Activated CD4-positive, alpha-beta memory T cell treated with anti-CD3 and anti-CD28 coated beads for 36 hours (primary cell): ENCODE measurements at regions not wholly inside any gene's neighbourhood (a gene's known extent, or its start where the extent isn't known, plus 50 kb on each side); places are given as distances from the start of the nearest gene placed in this dataset.
A peak's percentile ranks its signal among the peaks of the same experiment; 100 is the strongest.

Experiments used
- CTCF ChIA-PET: fragments of 350-600 bp; sonication (Branson Sonifier 250); formaldehyde crosslinking; loops from one replicate; lab custom pipeline; 2021; ENCODE audit warnings: antibody characterized with exemption, inconsistent platforms; lab: Charles Lee
- POLR2A ChIA-PET: fragments of 350-600 bp; sonication (Branson Sonifier 250); formaldehyde crosslinking; loops from one replicate; lab custom pipeline; 2021; ENCODE audit warnings: antibody characterized with exemption; lab: Charles Lee
- DNase-seq: peaks from one replicate; pipeline ENCODE4 v3.0.0-alpha.2; 2020
- H3K27ac Mint-ChIP-seq: one replicate; pipeline ENCODE4 v1.8.0; 2021; ENCODE audit warnings: mixed read lengths
- H3K27me3 Mint-ChIP-seq: one replicate; pipeline ENCODE4 v1.8.0; 2021; ENCODE audit warnings: mixed read lengths
- H3K36me3 Mint-ChIP-seq: one replicate; pipeline ENCODE4 v1.8.0; 2021; ENCODE audit warnings: mixed read lengths
- H3K4me1 Mint-ChIP-seq: one replicate; pipeline ENCODE4 v1.8.0; 2021; ENCODE audit warnings: low read depth, mixed read lengths
- H3K4me3 Mint-ChIP-seq: one replicate; pipeline ENCODE4 v1.8.0; 2021; ENCODE audit warnings: mild to moderate bottlenecking, mixed read lengths
- H3K9me3 Mint-ChIP-seq: one replicate; pipeline ENCODE4 v1.8.0; 2021; ENCODE audit warnings: mixed read lengths
- intact Hi-C: fragments of 100-400 bp; cut with micrococcal nuclease; formaldehyde crosslinking; loops from one replicate; pipeline ENCODE4 v1.15.1; 2023

DNA sequence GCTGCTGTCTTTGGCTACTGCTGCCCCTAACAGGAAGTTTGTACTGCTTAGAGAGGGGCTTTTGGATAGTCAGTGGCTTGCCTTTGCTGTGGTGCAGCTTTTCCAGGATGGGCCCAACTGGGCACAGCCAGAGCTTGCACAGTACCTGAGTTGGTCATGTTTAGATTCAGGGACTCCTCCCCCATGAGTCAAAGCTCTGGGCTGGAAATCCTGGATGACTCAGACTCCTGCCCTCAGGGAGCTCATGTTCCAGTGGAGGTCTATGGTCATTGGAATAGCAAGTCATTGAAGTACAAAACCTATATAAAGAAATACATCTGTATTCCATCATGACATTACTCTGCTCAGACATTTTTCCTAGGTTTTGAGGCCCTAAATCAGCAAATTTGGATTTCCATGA is 66.7 kb upstream of the PJA1 start:
- no peaks in the 10 kb centered on the region for H3K36me3 Mint-ChIP-seq
- intact Hi-C loops = no loop called here
- DNase-seq = no peak
- ChIA-PET CTCF (interaction anchor here (0.7 to 1.3 kb wide), 2 partner anchors 9 to 10 kb away, joined by 3 to 4 read pairs; no protein-coding TSS in a partner anchor), POLR2A (no interaction called here)
- no peak overlapping the region for H3K27ac Mint-ChIP-seq
- no peaks in the 10 kb centered on the region for H3K4me1 Mint-ChIP-seq
- H3K4me3 Mint-ChIP-seq = no peak overlapping the region
- no peaks in the 10 kb centered on the region for H3K9me3 Mint-ChIP-seq
- no peaks in the 10 kb centered on the region for H3K27me3 Mint-ChIP-seq

DNA sequence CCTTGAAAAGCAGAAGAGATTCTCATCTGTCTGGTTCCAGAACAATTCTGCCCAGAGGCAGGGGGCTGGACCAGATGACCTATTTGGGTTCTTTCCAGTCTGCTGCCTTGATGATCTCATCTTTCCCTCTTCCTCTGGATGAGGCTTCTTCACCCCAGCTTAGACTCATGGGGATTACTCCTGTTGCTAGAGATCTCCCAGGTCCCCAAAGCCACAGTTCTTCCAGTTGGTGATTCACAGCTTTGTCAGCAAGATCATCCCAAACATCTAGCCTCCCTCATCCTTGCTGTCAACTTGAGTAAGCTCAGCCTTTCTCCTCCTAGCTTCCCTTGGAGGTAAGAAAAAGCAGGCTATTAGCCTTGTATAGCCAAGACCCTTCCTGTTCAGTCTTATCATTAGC is 64.2 kb upstream of the PJA1 start:
- no peak for DNase-seq
- no peaks in the 10 kb centered on the region for H3K9me3 Mint-ChIP-seq
- no peak overlapping the region for H3K4me3 Mint-ChIP-seq
- ChIA-PET CTCF (no interaction called here), POLR2A (no interaction called here)
- intact Hi-C loops = loop anchor here (10.0 kb wide), 1 partner anchor 55 kb away; no protein-coding TSS in a partner anchor
- H3K27me3 Mint-ChIP-seq = no peaks in the 10 kb centered on the region
- no peaks in the 10 kb centered on the region for H3K36me3 Mint-ChIP-seq
- H3K27ac Mint-ChIP-seq = no peak overlapping the region
- no peaks in the 10 kb centered on the region for H3K4me1 Mint-ChIP-seq

DNA sequence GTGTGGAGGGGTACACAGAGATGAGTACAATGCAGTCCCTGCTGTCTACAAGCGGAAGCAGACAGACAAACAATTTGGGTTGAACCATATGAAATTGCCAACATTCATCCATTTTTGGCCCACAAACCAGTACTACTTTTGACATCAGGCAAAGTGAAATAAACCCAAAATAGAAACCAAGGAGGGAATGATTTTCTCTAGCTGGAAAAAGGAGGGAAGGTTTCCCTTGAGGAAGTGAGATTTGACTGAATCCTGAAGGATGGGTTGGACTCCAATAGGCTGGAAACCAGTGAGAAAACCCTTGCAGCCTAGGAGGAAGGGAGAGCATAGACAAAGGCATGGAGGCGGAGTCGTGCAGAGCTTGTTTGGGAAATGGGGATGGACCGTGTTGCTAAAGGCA is 63.5 kb upstream of the PJA1 start:
- ChIA-PET POLR2A (no interaction called here), CTCF (no interaction called here)
- Mint-ChIP-seq H3K4me3 (no peak overlapping the region), H3K36me3 (no peaks in the 10 kb centered on the region), H3K4me1 (no peaks in the 10 kb centered on the region), H3K27me3 (no peaks in the 10 kb centered on the region), H3K27ac (no peak overlapping the region), H3K9me3 (no peaks in the 10 kb centered on the region)
- DNase-seq = no peak
- intact Hi-C loops = loop anchor here (10.0 kb wide), 1 partner anchor 56 kb away; no protein-coding TSS in a partner anchor

DNA sequence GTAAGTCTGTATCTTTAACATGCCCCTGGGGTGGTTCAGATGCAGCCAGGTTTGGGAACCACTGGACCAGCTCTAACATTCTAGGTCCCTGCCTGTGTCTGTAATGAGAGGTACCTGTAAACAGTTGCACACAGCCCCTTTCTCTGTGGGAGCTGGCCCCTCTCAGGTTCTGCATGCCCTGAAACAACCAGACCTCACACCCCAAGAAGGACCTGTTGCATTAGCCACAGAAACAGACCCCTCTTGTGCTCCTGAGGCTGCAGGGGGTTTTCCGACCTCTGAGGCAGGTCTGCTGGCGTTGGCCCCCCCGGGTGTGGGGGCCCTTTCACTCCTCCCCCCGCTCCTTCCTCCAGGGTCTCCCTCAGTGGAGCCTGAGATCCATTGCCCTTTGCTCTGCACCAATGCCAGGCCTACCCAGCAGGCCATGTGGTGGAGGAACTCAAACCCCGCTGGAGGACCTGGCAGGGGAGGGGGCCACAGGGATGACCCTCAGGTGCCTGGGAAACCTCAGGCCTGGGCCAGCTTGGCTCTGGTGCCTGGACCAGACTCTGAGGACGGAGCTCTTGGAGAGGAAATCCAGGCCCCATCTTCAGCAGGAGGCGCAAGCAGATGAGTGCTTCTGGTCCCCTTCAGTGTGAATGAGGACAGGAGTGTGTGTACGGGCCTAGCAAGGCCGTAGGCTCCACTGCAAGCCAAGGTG is 61.4 kb upstream of the PJA1 start:
- ChIA-PET POLR2A (no interaction called here), CTCF (no interaction called here)
- H3K27me3 Mint-ChIP-seq = no peaks in the 10 kb centered on the region
- intact Hi-C loops = loop anchor here (10.0 kb wide), 1 partner anchor 58 kb away; no protein-coding TSS in a partner anchor
- H3K9me3 Mint-ChIP-seq = no peaks in the 10 kb centered on the region
- H3K27ac Mint-ChIP-seq = no peak overlapping the region
- DNase-seq = no peak
- no peak overlapping the region for H3K4me3 Mint-ChIP-seq
- H3K4me1 Mint-ChIP-seq = peaks cover 2% of the 10 kb centered on the region
- H3K36me3 Mint-ChIP-seq = no peaks in the 10 kb centered on the region

DNA sequence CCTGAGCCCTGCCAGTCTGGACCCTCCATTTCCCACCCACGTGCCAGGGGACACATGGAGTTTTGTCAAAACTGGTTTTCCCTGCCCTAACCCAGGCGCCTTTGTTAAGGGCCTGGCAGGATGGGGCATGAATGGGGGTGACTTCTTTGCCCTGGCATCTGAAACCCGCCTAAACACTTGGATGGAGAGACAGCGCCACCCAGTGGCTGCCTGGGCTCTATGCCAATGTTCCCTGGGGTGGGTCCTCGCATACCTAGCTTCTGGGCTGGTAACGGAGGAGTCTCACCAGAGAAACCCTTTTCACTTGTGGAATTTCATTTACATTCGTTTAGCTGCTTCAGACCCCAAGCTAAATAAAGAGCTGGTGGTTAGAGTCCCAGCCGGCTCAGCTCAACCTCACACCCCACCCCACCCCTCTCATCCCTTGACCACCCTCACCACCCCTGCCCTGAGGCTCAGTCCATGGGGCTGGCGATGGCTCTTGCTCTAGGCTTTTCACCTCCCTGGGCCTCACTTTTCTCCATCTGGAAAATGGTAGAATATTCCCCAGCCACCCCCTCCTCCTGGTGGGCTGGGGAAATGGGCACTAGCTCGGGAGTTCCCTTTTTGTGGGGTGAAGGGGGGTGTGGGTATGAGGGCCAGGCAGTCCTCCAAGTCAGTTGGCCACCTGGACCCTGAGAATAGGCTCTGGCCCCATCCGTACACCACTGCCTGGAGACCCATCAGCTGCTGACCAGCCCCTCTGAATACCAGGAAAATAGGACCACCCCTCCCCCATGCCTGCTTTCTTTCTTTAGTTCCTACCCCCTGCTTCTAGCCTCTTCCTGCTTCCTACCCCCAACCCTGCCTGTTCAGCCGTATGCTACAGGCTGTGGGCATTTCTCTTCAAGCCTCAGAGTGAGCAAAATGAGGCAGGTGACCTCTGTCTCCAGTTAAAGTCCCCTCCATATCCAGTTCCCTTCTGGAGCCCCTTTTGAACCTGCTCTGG is 57.1 kb upstream of the PJA1 start:
- Mint-ChIP-seq H3K4me3 (no peak overlapping the region), H3K27ac (no peak overlapping the region), H3K36me3 (no peaks in the 10 kb centered on the region), H3K4me1 (peaks cover 2% of the 10 kb centered on the region), H3K9me3 (no peaks in the 10 kb centered on the region), H3K27me3 (no peaks in the 10 kb centered on the region)
- POLR2A ChIA-PET = no interaction called here
- peak; percentile 78 for DNase-seq
- intact Hi-C loops = loop anchor here (1.0 to 10.0 kb wide), 4 partner anchors 62 to 490 kb away; no protein-coding TSS in a partner anchor
- CTCF ChIA-PET = interaction anchor here (0.7 to 1.8 kb wide), 20 partner anchors 9 to 1026 kb away, joined by 3 to 58 read pairs (median 4); partner anchors contain the start of gene EFNB1

DNA sequence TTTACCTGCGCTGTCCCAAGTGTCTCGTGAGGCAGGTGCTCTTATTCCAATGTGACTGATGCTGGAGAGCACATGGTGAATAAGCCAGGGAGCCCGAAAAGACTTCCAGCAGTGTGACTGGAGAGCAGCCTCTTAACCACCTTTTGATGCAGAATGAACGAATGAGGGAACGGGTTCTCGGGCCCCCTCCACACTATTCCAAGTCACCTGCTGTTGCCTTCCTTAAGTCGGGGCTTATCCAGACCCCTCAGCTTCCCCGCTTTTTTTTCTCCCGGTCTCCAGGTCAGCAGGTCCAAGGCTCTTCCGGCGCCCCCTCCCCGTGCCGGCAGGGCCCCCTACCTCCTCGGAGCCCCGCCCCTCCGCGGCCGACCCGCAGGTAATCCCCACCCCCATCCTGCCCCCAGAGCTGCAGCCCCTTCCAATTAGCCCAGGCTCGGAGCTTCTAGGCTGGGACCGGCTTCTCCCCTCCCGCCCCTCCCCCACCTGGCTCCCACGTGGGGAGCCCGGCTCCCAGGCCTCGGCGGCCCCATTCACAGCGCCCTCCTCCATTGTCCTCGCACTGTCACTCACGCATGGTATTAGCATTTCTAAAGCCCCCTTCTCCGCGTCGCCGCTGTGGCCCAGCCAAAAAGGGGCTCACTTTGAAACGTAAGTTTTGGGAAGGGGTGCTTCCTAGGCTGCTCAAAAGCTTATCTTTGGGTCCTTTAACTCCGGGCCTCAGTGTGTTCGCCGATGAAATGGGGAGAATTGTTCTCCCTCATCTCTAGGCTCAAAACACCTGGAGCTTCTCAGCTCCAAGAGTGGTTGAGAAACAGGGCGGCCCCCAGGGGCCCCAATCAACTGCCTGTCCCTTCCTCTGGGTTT is 56.2 kb upstream of the PJA1 start:
- no peak overlapping the region for H3K4me3 Mint-ChIP-seq
- intact Hi-C loops = loop anchor here (1.0 to 10.0 kb wide), 4 partner anchors 63 to 489 kb away; no protein-coding TSS in a partner anchor

DNA sequence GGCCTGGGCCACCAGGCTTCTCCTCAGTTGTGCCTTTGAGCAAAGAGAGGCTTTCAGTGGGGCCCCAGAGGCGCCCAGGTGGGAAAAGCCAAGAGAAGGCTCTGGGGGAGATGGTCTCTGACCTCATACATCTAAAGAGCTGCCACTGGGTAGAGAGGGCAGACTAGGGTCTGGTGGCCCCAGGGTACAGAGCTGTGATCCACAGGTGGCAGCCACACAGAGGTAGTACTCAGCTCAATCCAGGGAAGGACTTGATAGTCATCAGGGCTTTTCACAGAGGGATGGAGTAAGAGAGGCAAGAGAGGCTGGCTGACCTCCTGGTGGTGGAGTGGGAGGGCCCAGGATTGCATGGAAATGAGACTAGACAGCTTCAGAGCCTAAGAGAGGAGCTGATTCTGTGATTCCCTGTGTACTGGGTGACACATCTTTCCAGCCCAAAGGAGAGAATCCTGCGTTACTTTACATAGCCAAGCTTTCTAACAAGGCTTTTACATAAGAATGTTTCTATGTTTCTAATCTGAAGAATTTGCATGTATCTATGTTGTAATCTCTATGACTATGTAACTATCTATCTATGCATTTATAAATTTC is 53.2 kb upstream of the PJA1 start:
- ChIA-PET POLR2A (no interaction called here), CTCF (interaction anchor here (1.6 kb wide), 1 partner anchor 390 kb away, joined by 6 read pairs; the partner anchor contains the start of gene EFNB1)
- no peak overlapping the region for H3K27ac Mint-ChIP-seq
- no peak overlapping the region for H3K4me3 Mint-ChIP-seq
- peaks cover 2% of the 10 kb centered on the region for H3K4me1 Mint-ChIP-seq
- no peaks in the 10 kb centered on the region for H3K27me3 Mint-ChIP-seq
- no peaks in the 10 kb centered on the region for H3K36me3 Mint-ChIP-seq
- DNase-seq = no peak
- intact Hi-C loops = no loop called here
- no peaks in the 10 kb centered on the region for H3K9me3 Mint-ChIP-seq

More for the DNA sequence above, 56.2 kb upstream of the PJA1 start:
- H3K36me3 Mint-ChIP-seq = no peaks in the 10 kb centered on the region
- H3K4me1 Mint-ChIP-seq = peaks cover 2% of the 10 kb centered on the region
- no peaks in the 10 kb centered on the region for H3K27me3 Mint-ChIP-seq
- CTCF ChIA-PET = interaction anchor here (0.7 to 1.8 kb wide), 15 partner anchors 10 to 489 kb away, joined by 3 to 58 read pairs (median 4); partner anchors contain the start of gene EFNB1
- DNase-seq = no peak
- no peak overlapping the region for H3K27ac Mint-ChIP-seq
- H3K9me3 Mint-ChIP-seq = no peaks in the 10 kb centered on the region
- POLR2A ChIA-PET = no interaction called here

DNA sequence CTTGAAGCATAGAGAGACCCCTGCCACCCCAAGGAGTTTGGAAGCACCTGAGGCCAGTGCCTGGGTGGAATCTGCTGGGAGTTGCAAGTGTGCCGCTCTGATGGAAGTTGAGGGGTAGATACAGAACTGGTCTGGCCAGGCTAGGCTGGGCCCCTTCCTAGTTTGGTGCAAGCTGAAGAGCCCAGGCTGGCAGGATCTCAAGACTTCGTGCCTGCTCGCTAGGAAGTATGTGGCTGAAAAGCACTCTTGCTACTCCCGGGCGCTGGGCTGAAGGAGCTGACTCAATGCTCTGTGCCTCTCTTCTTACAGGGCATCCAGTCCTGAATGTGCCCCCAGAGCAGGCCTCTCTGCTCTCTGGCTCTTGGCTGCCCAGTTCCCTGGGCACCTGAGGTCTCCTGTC is 51.7 kb upstream of the PJA1 start:
- ChIA-PET POLR2A (no interaction called here), CTCF (no interaction called here)
- no peaks in the 10 kb centered on the region for H3K27me3 Mint-ChIP-seq
- intact Hi-C loops = no loop called here
- no peaks in the 10 kb centered on the region for H3K36me3 Mint-ChIP-seq
- no peak overlapping the region for H3K4me3 Mint-ChIP-seq
- H3K27ac Mint-ChIP-seq = no peak overlapping the region
- no peaks in the 10 kb centered on the region for H3K9me3 Mint-ChIP-seq
- H3K4me1 Mint-ChIP-seq = peaks cover under 1% of the 10 kb centered on the region
- no peak for DNase-seq

DNA sequence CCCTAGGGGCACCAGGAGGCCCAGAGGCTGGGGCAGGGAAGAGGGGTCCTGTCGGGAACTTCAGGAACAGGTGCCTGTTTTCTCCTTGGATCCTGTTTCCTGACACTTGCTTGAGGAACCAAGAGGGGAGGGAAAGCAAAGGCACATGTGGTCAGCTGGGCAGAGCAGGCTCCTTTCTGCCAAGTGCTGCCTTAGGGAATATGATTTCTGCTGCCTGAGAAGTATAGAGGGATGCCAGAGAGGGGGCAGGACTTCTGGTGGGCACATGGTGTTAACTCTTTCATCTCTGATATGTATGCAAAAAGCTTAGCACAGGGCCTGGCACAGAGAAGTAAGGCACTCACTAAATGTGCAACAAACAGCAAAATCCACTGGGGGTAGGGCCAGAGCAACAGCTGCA is 51.2 kb upstream of the PJA1 start:
- H3K36me3 Mint-ChIP-seq = no peaks in the 10 kb centered on the region
- no peaks in the 10 kb centered on the region for H3K9me3 Mint-ChIP-seq
- ChIA-PET POLR2A (no interaction called here), CTCF (no interaction called here)
- H3K4me1 Mint-ChIP-seq = no peaks in the 10 kb centered on the region
- no peak overlapping the region for H3K27ac Mint-ChIP-seq
- H3K4me3 Mint-ChIP-seq = no peak overlapping the region
- intact Hi-C loops = no loop called here
- no peak for DNase-seq
- H3K27me3 Mint-ChIP-seq = no peaks in the 10 kb centered on the region

DNA sequence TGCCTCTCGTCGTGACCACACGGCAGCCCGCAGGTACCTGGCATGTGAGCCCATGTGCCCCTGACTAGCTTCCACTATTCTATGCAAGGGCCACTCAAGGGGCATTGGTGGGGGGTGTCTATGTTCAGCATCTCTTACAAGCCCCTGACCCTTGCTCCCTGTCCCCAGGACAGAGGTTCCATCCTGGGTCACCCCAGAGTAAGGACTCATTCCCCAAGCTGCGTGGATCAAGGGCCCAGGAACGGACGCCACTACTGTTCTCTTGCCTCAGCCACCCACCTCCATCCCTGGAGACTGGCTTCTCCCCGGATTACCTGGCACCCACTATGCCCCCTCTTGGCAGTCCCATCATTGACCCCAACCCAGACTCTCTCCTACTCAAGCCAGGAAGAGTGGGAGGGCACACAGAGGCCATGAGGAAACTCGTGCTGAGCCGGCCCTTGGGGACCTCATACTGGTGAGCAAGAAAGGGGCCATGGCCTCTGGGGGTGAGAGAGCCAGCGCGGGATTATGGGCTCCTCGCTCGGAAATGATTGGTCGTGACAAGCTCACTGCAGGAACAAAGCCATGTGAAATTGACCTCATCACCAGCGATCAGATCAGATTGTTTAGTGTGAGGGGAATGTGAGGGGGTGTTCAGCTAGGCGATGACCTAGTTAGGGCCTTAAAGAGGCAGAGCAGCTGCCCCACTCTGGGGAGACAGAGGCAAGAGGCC is 50.1 kb upstream of the PJA1 start:
- H3K9me3 Mint-ChIP-seq = no peaks in the 10 kb centered on the region
- POLR2A ChIA-PET = no interaction called here
- DNase-seq = no peak
- no peaks in the 10 kb centered on the region for H3K4me1 Mint-ChIP-seq
- CTCF ChIA-PET = interaction anchor here (1.2 kb wide), 1 partner anchor 388 kb away, joined by 3 read pairs; no protein-coding TSS in a partner anchor
- H3K27ac Mint-ChIP-seq = no peak overlapping the region
- H3K36me3 Mint-ChIP-seq = no peaks in the 10 kb centered on the region
- intact Hi-C loops = no loop called here
- H3K4me3 Mint-ChIP-seq = no peak overlapping the region
- H3K27me3 Mint-ChIP-seq = no peaks in the 10 kb centered on the region
